ENCODE measurements at regions not wholly inside any gene's neighbourhood (a gene's known extent, or its start where the extent isn't known, plus 50 kb on each side); places are given as distances from the start of the nearest gene placed in this dataset.

GRCh38 chr6:130577178-130577919 is 211.5 kb downstream of the TMEM200A start:
- Mint-ChIP-seq H3K4me3 (peak overlapping the region; percentile 49), H3K4me1 (peaks cover 56% of the 10 kb centered on the region), H3K27ac (peak overlapping the region; percentile 78), H3K27me3 (no peaks in the 10 kb centered on the region), H3K9me3 (no peaks in the 10 kb centered on the region), H3K36me3 (no peaks in the 10 kb centered on the region)

- Mint-ChIP-seq H3K36me3 (no peaks in the 10 kb centered on the region), H3K27ac (no peak overlapping the region), H3K27me3 (no peaks in the 10 kb centered on the region), H3K4me1 (peaks cover 47% of the 10 kb centered on the region), H3K4me3 (no peak overlapping the region), H3K9me3 (no peaks in the 10 kb centered on the region)
These were observed 212.9 kb downstream of the TMEM200A start for GRCh38 chr6:130578713-130579112.

GRCh38 chr6:130583268-130583667 is 217.5 kb downstream of the TMEM200A start:
- H3K27me3 Mint-ChIP-seq = no peaks in the 10 kb centered on the region
- no peak overlapping the region for H3K27ac Mint-ChIP-seq
- H3K4me1 Mint-ChIP-seq = peaks cover 19% of the 10 kb centered on the region
- no peak overlapping the region for H3K4me3 Mint-ChIP-seq
- no peaks in the 10 kb centered on the region for H3K36me3 Mint-ChIP-seq
- peaks cover 8% of the 10 kb centered on the region for H3K9me3 Mint-ChIP-seq

- Mint-ChIP-seq H3K27ac (no peak overlapping the region), H3K36me3 (no peaks in the 10 kb centered on the region), H3K4me3 (no peak overlapping the region), H3K27me3 (no peaks in the 10 kb centered on the region), H3K9me3 (peaks cover 8% of the 10 kb centered on the region), H3K4me1 (peaks cover 16% of the 10 kb centered on the region)
These were observed 219.8 kb downstream of the TMEM200A start for GRCh38 chr6:130585587-130585986.

GRCh38 chr6:130587778-130588520 is 222.1 kb downstream of the TMEM200A start:
- Mint-ChIP-seq H3K27ac (no peak overlapping the region), H3K36me3 (peaks cover 4% of the 10 kb centered on the region), H3K9me3 (peaks cover 19% of the 10 kb centered on the region), H3K4me1 (peaks cover 16% of the 10 kb centered on the region), H3K4me3 (no peak overlapping the region), H3K27me3 (no peaks in the 10 kb centered on the region)

GRCh38 chr6:130593200-130593599 is 227.4 kb downstream of the TMEM200A start:
- Mint-ChIP-seq H3K36me3 (peaks cover 4% of the 10 kb centered on the region), H3K27me3 (no peaks in the 10 kb centered on the region), H3K4me1 (peaks cover 5% of the 10 kb centered on the region), H3K9me3 (peaks cover 11% of the 10 kb centered on the region), H3K4me3 (no peak overlapping the region), H3K27ac (no peak overlapping the region)

GRCh38 chr6:130593948-130594347 is 228.1 kb downstream of the TMEM200A start:
- no peaks in the 10 kb centered on the region for H3K27me3 Mint-ChIP-seq
- no peak overlapping the region for H3K4me3 Mint-ChIP-seq
- H3K27ac Mint-ChIP-seq = no peak overlapping the region
- peaks cover 11% of the 10 kb centered on the region for H3K9me3 Mint-ChIP-seq
- H3K4me1 Mint-ChIP-seq = peaks cover 5% of the 10 kb centered on the region
- H3K36me3 Mint-ChIP-seq = peaks cover 4% of the 10 kb centered on the region

GRCh38 chr6:130598021-130598989 is 228.9 kb upstream of the SMLR1 start:
- H3K27ac Mint-ChIP-seq = no peak overlapping the region

GRCh38 chr6:130600880-130601341 is 226.3 kb upstream of the SMLR1 start:
- Mint-ChIP-seq H3K4me1 (peaks cover 28% of the 10 kb centered on the region), H3K36me3 (no peaks in the 10 kb centered on the region), H3K9me3 (peaks cover 6% of the 10 kb centered on the region), H3K27ac (peak overlapping the region; percentile 25), H3K27me3 (no peaks in the 10 kb centered on the region), H3K4me3 (peak overlapping the region; percentile 27)

More at GRCh38 chr6:130598021-130598989, 228.9 kb upstream of the SMLR1 start:
- peaks cover 25% of the 10 kb centered on the region for H3K4me1 Mint-ChIP-seq
- no peaks in the 10 kb centered on the region for H3K36me3 Mint-ChIP-seq
- no peak overlapping the region for H3K4me3 Mint-ChIP-seq
- no peaks in the 10 kb centered on the region for H3K27me3 Mint-ChIP-seq
- no peaks in the 10 kb centered on the region for H3K9me3 Mint-ChIP-seq

GRCh38 chr6:130602151-130602770 is 224.9 kb upstream of the SMLR1 start:
- H3K4me3 Mint-ChIP-seq = no peak overlapping the region
- peak overlapping the region; percentile 4 for H3K27ac Mint-ChIP-seq
- no peaks in the 10 kb centered on the region for H3K36me3 Mint-ChIP-seq
- peaks cover 6% of the 10 kb centered on the region for H3K9me3 Mint-ChIP-seq
- no peaks in the 10 kb centered on the region for H3K27me3 Mint-ChIP-seq
- H3K4me1 Mint-ChIP-seq = peaks cover 28% of the 10 kb centered on the region

GRCh38 chr6:130603391-130603790 is 223.8 kb upstream of the SMLR1 start:
- H3K36me3 Mint-ChIP-seq = no peaks in the 10 kb centered on the region
- no peak overlapping the region for H3K27ac Mint-ChIP-seq
- peaks cover 6% of the 10 kb centered on the region for H3K9me3 Mint-ChIP-seq
- no peaks in the 10 kb centered on the region for H3K27me3 Mint-ChIP-seq
- no peak overlapping the region for H3K4me3 Mint-ChIP-seq
- peaks cover 28% of the 10 kb centered on the region for H3K4me1 Mint-ChIP-seq

- Mint-ChIP-seq H3K4me3 (no peak overlapping the region), H3K9me3 (peaks cover 6% of the 10 kb centered on the region), H3K27ac (no peak overlapping the region), H3K27me3 (no peaks in the 10 kb centered on the region), H3K36me3 (no peaks in the 10 kb centered on the region), H3K4me1 (peaks cover 28% of the 10 kb centered on the region)
These were observed 222.3 kb upstream of the SMLR1 start for GRCh38 chr6:130604841-130605399.

- Mint-ChIP-seq H3K36me3 (no peaks in the 10 kb centered on the region), H3K9me3 (no peaks in the 10 kb centered on the region), H3K4me1 (peaks cover 4% of the 10 kb centered on the region), H3K4me3 (no peak overlapping the region), H3K27ac (no peak overlapping the region), H3K27me3 (no peaks in the 10 kb centered on the region)
These were observed 216.9 kb upstream of the SMLR1 start for GRCh38 chr6:130610303-130610702.

GRCh38 chr6:130611366-130611765 is 215.8 kb upstream of the SMLR1 start:
- no peaks in the 10 kb centered on the region for H3K27me3 Mint-ChIP-seq
- H3K4me1 Mint-ChIP-seq = peaks cover 4% of the 10 kb centered on the region
- no peaks in the 10 kb centered on the region for H3K36me3 Mint-ChIP-seq

GRCh38 chr6:130613176-130613575 is 214.0 kb upstream of the SMLR1 start:
- no peak overlapping the region for H3K4me3 Mint-ChIP-seq
- no peaks in the 10 kb centered on the region for H3K9me3 Mint-ChIP-seq
- H3K36me3 Mint-ChIP-seq = no peaks in the 10 kb centered on the region
- H3K4me1 Mint-ChIP-seq = peaks cover 4% of the 10 kb centered on the region
- H3K27ac Mint-ChIP-seq = no peak overlapping the region
- H3K27me3 Mint-ChIP-seq = no peaks in the 10 kb centered on the region

More at GRCh38 chr6:130611366-130611765, 215.8 kb upstream of the SMLR1 start:
- H3K27ac Mint-ChIP-seq = no peak overlapping the region
- H3K4me3 Mint-ChIP-seq = no peak overlapping the region
- no peaks in the 10 kb centered on the region for H3K9me3 Mint-ChIP-seq
